ENCODE measurements at regions not wholly inside any gene's neighbourhood (a gene's known extent, or its start where the extent isn't known, plus 50 kb on each side); places are given as distances from the start of the nearest gene placed in this dataset.

DNA sequence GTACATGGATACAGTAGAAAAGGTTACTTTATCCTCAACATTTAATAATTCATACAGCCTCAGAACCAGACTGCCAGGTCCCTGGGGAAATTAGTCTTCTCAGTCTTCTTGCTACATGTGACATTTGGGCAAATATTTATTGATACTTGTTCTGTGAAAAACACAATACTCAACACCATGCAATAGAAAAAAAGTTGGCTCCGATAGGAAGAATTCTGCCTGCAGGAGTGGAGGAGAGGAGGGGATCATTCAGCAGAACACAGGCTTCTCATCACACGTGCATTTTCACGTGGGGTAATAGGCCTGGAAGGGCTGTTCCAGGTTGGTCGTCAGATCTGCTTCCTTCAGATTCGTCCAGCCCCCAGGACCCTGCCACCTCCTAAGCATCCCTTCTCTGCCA, 58.4 kb upstream of the ACKR3 start:
- TF ChIP-seq, protein P1, sequence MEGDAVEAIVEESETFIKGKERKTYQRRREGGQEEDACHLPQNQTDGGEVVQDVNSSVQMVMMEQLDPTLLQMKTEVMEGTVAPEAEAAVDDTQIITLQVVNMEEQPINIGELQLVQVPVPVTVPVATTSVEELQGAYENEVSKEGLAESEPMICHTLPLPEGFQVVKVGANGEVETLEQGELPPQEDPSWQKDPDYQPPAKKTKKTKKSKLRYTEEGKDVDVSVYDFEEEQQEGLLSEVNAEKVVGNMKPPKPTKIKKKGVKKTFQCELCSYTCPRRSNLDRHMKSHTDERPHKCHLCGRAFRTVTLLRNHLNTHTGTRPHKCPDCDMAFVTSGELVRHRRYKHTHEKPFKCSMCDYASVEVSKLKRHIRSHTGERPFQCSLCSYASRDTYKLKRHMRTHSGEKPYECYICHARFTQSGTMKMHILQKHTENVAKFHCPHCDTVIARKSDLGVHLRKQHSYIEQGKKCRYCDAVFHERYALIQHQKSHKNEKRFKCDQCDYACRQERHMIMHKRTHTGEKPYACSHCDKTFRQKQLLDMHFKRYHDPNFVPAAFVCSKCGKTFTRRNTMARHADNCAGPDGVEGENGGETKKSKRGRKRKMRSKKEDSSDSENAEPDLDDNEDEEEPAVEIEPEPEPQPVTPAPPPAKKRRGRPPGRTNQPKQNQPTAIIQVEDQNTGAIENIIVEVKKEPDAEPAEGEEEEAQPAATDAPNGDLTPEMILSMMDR (IDR thresholded peaks at IDR 0.05): no peak
- no peak for TF ChIP-seq ZFX (IDR thresholded peaks at IDR 0.05; ENCODE audit: borderline replicate concordance)
